ENCODE measurements at regions not wholly inside any gene's neighbourhood (a gene's known extent, or its start where the extent isn't known, plus 50 kb on each side); places are given as distances from the start of the nearest gene placed in this dataset.

GRCh38 chr2:134152045-134153010 is 101.5 kb upstream of the MGAT5 start:
- ATAC-seq (no peak), DNase-seq (no peak)
- no peaks in the 10 kb centered on the region for H3K36me3 ChIP-seq (ENCODE audit: insufficient read depth in 1 of 2, low read depth in 1 of 2)
- intact Hi-C loops (cut with DNase I), result no loop called here
- no peak overlapping the region for H3K4me3 ChIP-seq
- H3K4me1 ChIP-seq, result no peaks in the 10 kb centered on the region
- no peak overlapping the region for H3K27ac ChIP-seq
- no peaks in the 10 kb centered on the region for H3K9me3 ChIP-seq
- 95 to 98% (median 98%) methylated on average over 18 to 23 of the region's 23 CpGs for WGBS, 3 donors
- peaks cover 0 to 6% (median 0%) of the 10 kb centered on the region in 3 donors for H3K27me3 ChIP-seq (ENCODE audit: insufficient read depth in 3 of 3, low read length in 2 of 3)
- TF ChIP-seq CTCF (IDR thresholded peaks at IDR 0.05), result no peak

- Histone ChIP-seq H3K4me3 (no peak overlapping the region), H3K27ac (no peak overlapping the region), H3K4me1 (no peaks in the 10 kb centered on the region), H3K9me3 (no peaks in the 10 kb centered on the region), H3K36me3 (ENCODE audit: insufficient read depth in 1 of 2, low read depth in 1 of 2) (no peaks in the 10 kb centered on the region), H3K27me3 (ENCODE audit: insufficient read depth in 3 of 3, low read length in 2 of 3) (peaks cover 0 to 6% (median 0%) of the 10 kb centered on the region in 3 donors)
- intact Hi-C loops (cut with DNase I), result no loop called here
- DNase-seq, result no peak
- TF ChIP-seq CTCF (IDR thresholded peaks at IDR 0.05), result no peak
- no peak for ATAC-seq
- 82 to 89% (median 82%) methylated on average over 7 of the region's 7 CpGs for WGBS, 3 donors
Measured at GRCh38 chr2:134153294-134153880, 100.5 kb upstream of the MGAT5 start.

GRCh38 chr2:134154246-134154645 is 99.6 kb upstream of the MGAT5 start:
- H3K4me1 ChIP-seq, result no peaks in the 10 kb centered on the region
- no peak overlapping the region for H3K27ac ChIP-seq
- H3K4me3 ChIP-seq, result no peak overlapping the region
- H3K36me3 ChIP-seq (ENCODE audit: insufficient read depth in 1 of 2, low read depth in 1 of 2), result no peaks in the 10 kb centered on the region
- H3K27me3 ChIP-seq (ENCODE audit: insufficient read depth in 3 of 3, low read length in 2 of 3), result peaks cover 0 to 3% (median 0%) of the 10 kb centered on the region in 3 donors
- no peak for TF ChIP-seq CTCF (IDR thresholded peaks at IDR 0.05)
- WGBS, 3 donors, result 76 to 84% (median 77%) methylated on average over 7 of the region's 7 CpGs
- ATAC-seq (no peak), DNase-seq (no peak)
- no peaks in the 10 kb centered on the region for H3K9me3 ChIP-seq
- intact Hi-C loops (cut with DNase I), result no loop called here

- TF ChIP-seq CTCF (IDR thresholded peaks at IDR 0.05), result no peak
- no peak for ATAC-seq
- Histone ChIP-seq H3K36me3 (ENCODE audit: insufficient read depth in 1 of 2, low read depth in 1 of 2) (no peaks in the 10 kb centered on the region), H3K4me1 (no peaks in the 10 kb centered on the region), H3K27me3 (ENCODE audit: insufficient read depth in 3 of 3, low read length in 2 of 3) (no peaks in the 10 kb centered on the region), H3K4me3 (no peak overlapping the region), H3K27ac (no peak overlapping the region), H3K9me3 (no peaks in the 10 kb centered on the region)
- intact Hi-C loops (cut with DNase I), result no loop called here
- WGBS, 3 donors, result 85 to 96% (median 92%) methylated on average over 4 of the region's 4 CpGs
- no peak for DNase-seq
Measured at GRCh38 chr2:134155134-134155533, 98.7 kb upstream of the MGAT5 start.

Data from psoas muscle (tissue), 7 donors.